MM.1S (cell line): ENCODE measurements at regions not wholly inside any gene's neighbourhood (a gene's known extent, or its start where the extent isn't known, plus 50 kb on each side); places are given as distances from the start of the nearest gene placed in this dataset.

ENCODE experiments used
- CTCF ChIP-seq: fragments of 300-600 bp; sonication (generic); IDR thresholded peaks from 2 replicates; pipeline ENCODE4 v1.5.1; 2016; ENCODE audit warnings: antibody characterized with exemption, low read length, mixed read lengths
- EZH2 ChIP-seq: fragments of 300-600 bp; sonication (generic); optimal IDR thresholded peaks from 2 replicates; pipeline ENCODE3; 2017; ENCODE audit warnings: low read depth, mild to moderate bottlenecking, antibody characterized with exemption, low read length, mixed read lengths

GRCh38 chr6:33966536-33966935 lies 162.7 kb upstream of the MLN start:
- TF ChIP-seq EZH2 (no peak), CTCF (no peak)
